ENCODE measurements at regions not wholly inside any gene's neighbourhood (a gene's known extent, or its start where the extent isn't known, plus 50 kb on each side); places are given as distances from the start of the nearest gene placed in this dataset.

- TF ChIP-seq POLR2A (IDR thresholded peaks at IDR 0.05) = no peak
- TF ChIP-seq, protein P1, sequence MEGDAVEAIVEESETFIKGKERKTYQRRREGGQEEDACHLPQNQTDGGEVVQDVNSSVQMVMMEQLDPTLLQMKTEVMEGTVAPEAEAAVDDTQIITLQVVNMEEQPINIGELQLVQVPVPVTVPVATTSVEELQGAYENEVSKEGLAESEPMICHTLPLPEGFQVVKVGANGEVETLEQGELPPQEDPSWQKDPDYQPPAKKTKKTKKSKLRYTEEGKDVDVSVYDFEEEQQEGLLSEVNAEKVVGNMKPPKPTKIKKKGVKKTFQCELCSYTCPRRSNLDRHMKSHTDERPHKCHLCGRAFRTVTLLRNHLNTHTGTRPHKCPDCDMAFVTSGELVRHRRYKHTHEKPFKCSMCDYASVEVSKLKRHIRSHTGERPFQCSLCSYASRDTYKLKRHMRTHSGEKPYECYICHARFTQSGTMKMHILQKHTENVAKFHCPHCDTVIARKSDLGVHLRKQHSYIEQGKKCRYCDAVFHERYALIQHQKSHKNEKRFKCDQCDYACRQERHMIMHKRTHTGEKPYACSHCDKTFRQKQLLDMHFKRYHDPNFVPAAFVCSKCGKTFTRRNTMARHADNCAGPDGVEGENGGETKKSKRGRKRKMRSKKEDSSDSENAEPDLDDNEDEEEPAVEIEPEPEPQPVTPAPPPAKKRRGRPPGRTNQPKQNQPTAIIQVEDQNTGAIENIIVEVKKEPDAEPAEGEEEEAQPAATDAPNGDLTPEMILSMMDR (IDR thresholded peaks at IDR 0.05) = no peak
Measured at GRCh38 chr14:42269234-42269633, 662.6 kb downstream of the LRFN5 start.
